ENCODE measurements at regions not wholly inside any gene's neighbourhood (a gene's known extent, or its start where the extent isn't known, plus 50 kb on each side); places are given as distances from the start of the nearest gene placed in this dataset.

DNA sequence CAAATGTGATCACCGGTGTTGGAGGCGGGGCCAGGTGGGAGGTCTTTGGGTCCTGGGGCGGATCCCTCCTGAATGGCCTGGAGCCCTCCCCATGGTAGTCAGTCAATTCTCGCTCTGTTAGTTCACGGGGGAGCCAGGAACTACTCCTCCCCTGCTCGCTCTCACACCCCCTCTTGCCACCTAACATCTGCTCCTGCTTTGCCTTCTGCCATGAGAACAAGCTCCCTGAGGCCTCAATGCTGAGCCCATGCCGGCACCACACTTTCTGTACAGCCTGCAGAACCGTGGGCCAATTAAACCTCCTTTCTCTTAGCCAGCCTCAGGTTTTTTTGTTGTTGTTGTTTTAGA, 135.7 kb downstream of the SHANK2 start:
- Histone ChIP-seq H3K4me2 (ENCODE audit: insufficient read depth in 1 of 2, low read depth in 2 of 2, low read length in 2 of 2) (no peak overlapping the region), H3K27ac (ENCODE audit: low read depth, low read length) (no peak overlapping the region), H3K18ac (ENCODE audit: extremely low read depth, low read length) (no peak overlapping the region), H2BK20ac (ENCODE audit: low read length) (no peak overlapping the region), H4K91ac (replicated peaks; ENCODE audit: insufficient read length, low read length) (no peak overlapping the region), H4K8ac (ENCODE audit: extremely low read depth, insufficient read depth, low read length) (no peak overlapping the region), H3K23me2 (ENCODE audit: low read depth, low read length) (no peaks in the 10 kb centered on the region), H3K23ac (ENCODE audit: insufficient read length) (no peak overlapping the region), H3K9me3 (ENCODE audit: insufficient read depth in 2 of 2, low read depth in 1 of 2, low read length in 1 of 2) (no peaks in the 10 kb centered on the region), H3K4me3 (ENCODE audit: extremely low read depth in 1 of 4, insufficient read depth in 2 of 4, low read depth in 3 of 4, low read length in 4 of 4) (no peak overlapping the region), H3K14ac (ENCODE audit: insufficient read length) (no peak overlapping the region), H2BK120ac (replicated peaks; ENCODE audit: low read depth, low read length) (no peak overlapping the region), H2BK15ac (ENCODE audit: low read length) (no peak overlapping the region), H4K20me1 (replicated peaks in 1 of 2; ENCODE audit: control insufficient read depth in 1 of 2, insufficient read depth in 2 of 2, low read length in 2 of 2) (peaks cover 1 to 2% of the 10 kb centered on the region in 2 experiments), H3K79me2 (ENCODE audit: control insufficient read depth in 1 of 2, insufficient read depth in 2 of 2, low read length in 2 of 2) (peaks cover 0 to 6% of the 10 kb centered on the region in 2 experiments; a peak in 2 of 4 replicates), H3K4ac (replicated peaks; ENCODE audit: insufficient read length, low read depth, low read length) (no peak overlapping the region), H4K5ac (ENCODE audit: insufficient read length, low read depth, low read length) (no peak overlapping the region), H3K36me3 (ENCODE audit: control insufficient read depth in 2 of 4, insufficient read depth in 4 of 4, low read length in 3 of 4) (peaks cover 0 to 6% (median 0%) of the 10 kb centered on the region in 4 experiments; a peak in 2 of 8 replicates), H2AFZ (ENCODE audit: low read length) (no peak overlapping the region), H2BK5ac (ENCODE audit: low read depth, low read length) (no peak overlapping the region; the same call in 1 of the 2 replicates), H3K27me3 (replicated peaks in 1 of 4; ENCODE audit: control insufficient read depth in 3 of 4, extremely low read depth in 1 of 4, insufficient read depth in 3 of 4, low read length in 3 of 4) (no peaks in the 10 kb centered on the region), H2BK12ac (ENCODE audit: low read depth, low read length) (no peak overlapping the region), H3K9ac (replicated peaks in 1 of 4; ENCODE audit: extremely low read depth in 1 of 4, low read depth in 3 of 4, low read length in 3 of 4) (no peak overlapping the region), H2AK5ac (ENCODE audit: low read depth, low read length) (no peak overlapping the region), H3K56ac (replicated peaks; ENCODE audit: insufficient read length, low read depth, low read length) (no peak overlapping the region), H3K79me1 (ENCODE audit: low read depth, low read length) (no peaks in the 10 kb centered on the region; the same call in none of the 2 replicates), H3K4me1 (replicated peaks in 1 of 4; ENCODE audit: control insufficient read depth in 3 of 4, insufficient read depth in 4 of 4, low read length in 3 of 4) (peaks cover 0 to 18% (median 10%) of the 10 kb centered on the region in 4 experiments; a peak in 6 of 7 replicates)
- no peak for TF ChIP-seq KDM5A (IDR thresholded peaks at IDR 0.05; ENCODE audit: low read length)
- TF ChIP-seq HDAC6 (IDR thresholded peaks at IDR 0.05; ENCODE audit: low read depth, low read length), result no peak
- no peak for TF ChIP-seq MAX (IDR thresholded peaks at IDR 0.05)
- CTCF ChIA-PET (ENCODE audit: partially characterized antibody), result interaction anchor here (1.0 to 1.5 kb wide), 4 partner anchors 30 to 302 kb away, joined by 3 to 4 read pairs (median 3); no protein-coding TSS in a partner anchor
- POLR2A ChIA-PET (ENCODE audit: partially characterized antibody), result interaction anchor here (0.6 to 0.7 kb wide), 2 partner anchors 17 to 289 kb away, joined by 3 read pairs; no protein-coding TSS in a partner anchor
- no peak for DNase-seq (ENCODE audit: low read depth in 1 of 2, low spot score in 2 of 2)
- 89% methylated on average over 8 of the region's 8 CpGs; no CpG with 5 or more reads in 1 of the 2 experiments for WGBS, 2 experiments (ENCODE audit: extremely low coverage in 1 of 2, insufficient coverage in 1 of 2, insufficient read length in 1 of 2, insufficient replicate concordance in 2 of 2, low coverage in 1 of 2, low lambda C conversion rate in 2 of 2, missing lambda C conversion rate in 1 of 2)
- no peak for FAIRE-seq

Data from H1 (cell line).